H1 (cell line): ENCODE measurements at regions not wholly inside any gene's neighbourhood (a gene's known extent, or its start where the extent isn't known, plus 50 kb on each side); places are given as distances from the start of the nearest gene placed in this dataset.

Source experiments
- CTCF ChIA-PET: fragments of 300-600 bp; sonication (Branson Sonifier 250); formaldehyde crosslinking; loops from one replicate; lab custom pipeline; 2021; ENCODE audit not compliant: partially characterized antibody; lab: Charles Lee
- POLR2A ChIA-PET: fragments of 300-600 bp; sonication (Branson Sonifier 250); formaldehyde crosslinking; loops from one replicate; lab custom pipeline; 2021; ENCODE audit warnings: inconsistent platforms; ENCODE audit not compliant: partially characterized antibody; lab: Charles Lee
- DNase-seq, 2 experiments: peaks; one replicate each; pipeline versions ENCODE4 v3.0.0 to v3.0.0-alpha.2; 2010 to 2022; ENCODE audit warnings: low spot score in 2 of 2, low read depth in 1 of 2, mixed read lengths in 1 of 2
- FAIRE-seq: peaks from 2 replicates; lab custom pipeline; 2011; peaks lifted over from hg19 to GRCh38; lab: Jason Lieb, UNC
- H2AFZ ChIP-seq: 2 replicates; pipeline ENCODE4 v1.8.1; 2012; ENCODE audit warnings: low read length, inconsistent platforms
- H2AK5ac ChIP-seq: 2 replicates; pipeline ENCODE4 v1.6.1; 2013; ENCODE audit warnings: low read depth, low read length
- H2BK120ac ChIP-seq: replicated peaks from 2 replicates; pipeline ENCODE3; 2013; ENCODE audit warnings: low read depth, low read length, inconsistent platforms
- H2BK12ac ChIP-seq: 2 replicates; pipeline ENCODE4 v1.6.1; 2013; ENCODE audit warnings: low read depth, low read length
- H2BK15ac ChIP-seq: 2 replicates; pipeline ENCODE4 v1.6.1; 2013; ENCODE audit warnings: low read length
- H2BK20ac ChIP-seq: 2 replicates; pipeline ENCODE4 v1.6.1; 2013; ENCODE audit warnings: low read length
- H2BK5ac ChIP-seq: 2 replicates; pipeline ENCODE4 v1.6.1; 2013; ENCODE audit warnings: low read depth, low read length
- H3K14ac ChIP-seq: 2 replicates; pipeline ENCODE4 v1.6.1; 2013; ENCODE audit warnings: inconsistent platforms; ENCODE audit not compliant: insufficient read length
- H3K18ac ChIP-seq: 2 replicates; pipeline ENCODE4 v1.6.1; 2013; ENCODE audit warnings: low read length; ENCODE audit errors: extremely low read depth
- H3K23ac ChIP-seq: 2 replicates; pipeline ENCODE4 v1.6.1; 2013; ENCODE audit warnings: inconsistent platforms; ENCODE audit not compliant: insufficient read length
- H3K23me2 ChIP-seq: 2 replicates; pipeline ENCODE4 v1.6.1; 2013; ENCODE audit warnings: low read depth, low read length
- H3K27ac ChIP-seq: 2 replicates; pipeline ENCODE4 v1.6.1; 2011; ENCODE audit warnings: low read depth, low read length, inconsistent platforms
- H3K27me3 ChIP-seq, 4 experiments: replicated peaks in 1 of 4; 1 replicate in 1 of 4; 2 replicates in 3 of 4; pipeline versions ENCODE4 v1.6.1 to v1.8.1; 2011 to 2013; ENCODE audit warnings: low read length in 3 of 4, mild to moderate bottlenecking in 3 of 4, inconsistent platforms in 2 of 4, mixed read lengths in 2 of 4, moderate library complexity in 1 of 4; ENCODE audit not compliant: control insufficient read depth in 3 of 4, insufficient read depth in 3 of 4; ENCODE audit errors: extremely low read depth in 1 of 4
- H3K36me3 ChIP-seq, 4 experiments: 2 replicates each; pipeline versions ENCODE4 v1.6.1 to v1.8.1; 2011 to 2013; ENCODE audit warnings: mild to moderate bottlenecking in 4 of 4, low read length in 3 of 4, moderate library complexity in 2 of 4, control low read depth in 1 of 4, inconsistent platforms in 1 of 4; ENCODE audit not compliant: insufficient read depth in 4 of 4, control insufficient read depth in 2 of 4
- H3K4ac ChIP-seq: replicated peaks from 2 replicates; pipeline ENCODE3; 2013; ENCODE audit warnings: low read length, low read depth, mixed read lengths, inconsistent platforms; ENCODE audit not compliant: insufficient read length
- H3K4me1 ChIP-seq, 4 experiments: replicated peaks in 1 of 4; 1 replicate in 1 of 4; 2 replicates in 3 of 4; pipeline versions ENCODE4 v1.6.1 to v1.8.1; 2011 to 2013; ENCODE audit warnings: low read length in 3 of 4, inconsistent platforms in 2 of 4, mixed read lengths in 1 of 4; ENCODE audit not compliant: insufficient read depth in 4 of 4, control insufficient read depth in 3 of 4
- H3K4me2 ChIP-seq, 2 experiments: 2 replicates each; pipeline versions ENCODE4 v1.6.1 to v1.8.1; 2011 to 2013; ENCODE audit warnings: low read depth in 2 of 2, low read length in 2 of 2, control low read depth in 1 of 2, inconsistent platforms in 1 of 2, mild to moderate bottlenecking in 1 of 2; ENCODE audit not compliant: insufficient read depth in 1 of 2
- H3K4me3 ChIP-seq, 4 experiments: fragments of 200-600, 300-600 bp in 1 of 4; sonication (generic), shearing (Covaris generic), sonication (Bioruptor Twin) in 1 of 4; 2 replicates each; pipeline versions ENCODE4 v1.5.1 to v1.8.1; 2011 to 2016; ENCODE audit warnings: low read length in 4 of 4, low read depth in 3 of 4, control low read depth in 2 of 4, inconsistent platforms in 2 of 4, mild to moderate bottlenecking in 2 of 4, mixed read lengths in 1 of 4, moderate library complexity in 1 of 4; ENCODE audit not compliant: insufficient read depth in 2 of 4; ENCODE audit errors: extremely low read depth in 1 of 4
- H3K56ac ChIP-seq: replicated peaks from 2 replicates; pipeline ENCODE3; 2013; ENCODE audit warnings: low read depth, mild to moderate bottlenecking, mixed read lengths, low read length, inconsistent platforms; ENCODE audit not compliant: insufficient read length
- H3K79me1 ChIP-seq: 2 replicates; pipeline ENCODE4 v1.6.1; 2013; ENCODE audit warnings: low read depth, low read length, control low read depth
- H3K79me2 ChIP-seq, 2 experiments: 2 replicates each; pipeline versions ENCODE4 v1.6.1 to v1.8.1; 2012 to 2013; ENCODE audit warnings: low read length in 2 of 2, mild to moderate bottlenecking in 2 of 2, inconsistent platforms in 1 of 2; ENCODE audit not compliant: insufficient read depth in 2 of 2, control insufficient read depth in 1 of 2
- H3K9ac ChIP-seq, 4 experiments: replicated peaks in 1 of 4; 1 replicate in 1 of 4; 2 replicates in 3 of 4; pipeline versions ENCODE4 v1.6.1 to v1.8.1; 2011 to 2013; ENCODE audit warnings: low read depth in 3 of 4, low read length in 3 of 4, control low read depth in 2 of 4, mild to moderate bottlenecking in 2 of 4, moderate library complexity in 2 of 4, inconsistent platforms in 1 of 4; ENCODE audit errors: extremely low read depth in 1 of 4
- H3K9me3 ChIP-seq, 2 experiments: 2 replicates each; pipeline versions ENCODE4 v1.6.1 to v1.8.1; 2012 to 2013; ENCODE audit warnings: mild to moderate bottlenecking in 2 of 2, moderate library complexity in 2 of 2, control low read depth in 1 of 2, inconsistent platforms in 1 of 2, low read depth in 1 of 2, low read length in 1 of 2, mixed read lengths in 1 of 2; ENCODE audit not compliant: insufficient read depth in 2 of 2
- H4K20me1 ChIP-seq, 2 experiments: replicated peaks in 1 of 2; 2 replicates each; pipeline versions ENCODE3 to v1.8.1; 2011 to 2013; ENCODE audit warnings: inconsistent platforms in 2 of 2, low read length in 2 of 2, mild to moderate bottlenecking in 1 of 2; ENCODE audit not compliant: insufficient read depth in 2 of 2, control insufficient read depth in 1 of 2
- H4K5ac ChIP-seq: 2 replicates; pipeline ENCODE4 v1.6.1; 2013; ENCODE audit warnings: low read length, low read depth, mixed read lengths, inconsistent platforms; ENCODE audit not compliant: insufficient read length
- H4K8ac ChIP-seq: 2 replicates; pipeline ENCODE4 v1.8.0; 2013; ENCODE audit warnings: mild to moderate bottlenecking, moderate library complexity, low read length, inconsistent platforms; ENCODE audit not compliant: insufficient read depth; ENCODE audit errors: extremely low read depth
- H4K91ac ChIP-seq: replicated peaks from 2 replicates; pipeline ENCODE3; 2013; ENCODE audit warnings: low read length, mixed read lengths, inconsistent platforms; ENCODE audit not compliant: insufficient read length
- CREB1 ChIP-seq: IDR thresholded peaks from 2 replicates; pipeline ENCODE4 v1.6.1; 2012; ENCODE audit warnings: inconsistent platforms
- YY1 ChIP-seq: IDR thresholded peaks from 2 replicates; pipeline ENCODE4 v1.6.1; 2011; ENCODE audit warnings: low read depth, mild to moderate bottlenecking, low read length

DNA sequence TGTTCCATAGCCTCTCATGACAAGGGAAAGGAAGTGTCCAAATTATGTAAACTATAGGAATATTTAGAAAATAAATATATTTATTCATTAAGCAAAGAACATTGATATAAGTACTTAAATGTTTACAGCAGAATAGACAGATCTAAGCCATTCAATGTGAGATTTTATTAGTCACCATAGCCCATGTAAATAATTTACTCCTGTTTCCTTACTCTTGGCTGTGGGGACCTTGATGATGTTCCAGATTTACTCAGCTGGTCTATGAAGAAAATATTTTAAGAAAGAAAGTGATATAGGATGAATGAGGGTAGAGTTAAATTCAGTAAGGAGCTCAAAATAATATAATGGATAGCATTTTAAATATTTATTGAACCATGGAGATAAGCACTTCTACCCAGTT is 442.6 kb upstream of the KLF6 start:
- Histone ChIP-seq H3K23ac (no peak overlapping the region), H3K9ac (no peak overlapping the region), H3K56ac (no peak overlapping the region), H2BK5ac (no peak overlapping the region), H2BK120ac (no peak overlapping the region), H4K8ac (no peak overlapping the region), H3K27ac (no peak overlapping the region), H3K27me3 (no peaks in the 10 kb centered on the region), H3K4me2 (no peak overlapping the region), H2AFZ (no peak overlapping the region), H4K91ac (no peak overlapping the region), H3K14ac (no peak overlapping the region), H2BK20ac (no peak overlapping the region), H2BK15ac (no peak overlapping the region), H3K4ac (no peak overlapping the region), H3K9me3 (no peaks in the 10 kb centered on the region; a peak in 1 of 4 replicates), H4K5ac (no peak overlapping the region), H3K23me2 (no peaks in the 10 kb centered on the region; the same call in 1 of the 2 replicates), H3K79me1 (no peaks in the 10 kb centered on the region), H3K18ac (no peak overlapping the region), H2AK5ac (no peak overlapping the region), H3K4me1 (no peaks in the 10 kb centered on the region), H3K4me3 (no peak overlapping the region), H3K36me3 (no peaks in the 10 kb centered on the region), H2BK12ac (no peak overlapping the region), H4K20me1 (no peaks in the 10 kb centered on the region), H3K79me2 (no peaks in the 10 kb centered on the region)
- ChIA-PET CTCF (no interaction called here), POLR2A (no interaction called here)
- no peak for FAIRE-seq
- DNase-seq: no peak
- TF ChIP-seq YY1: no peak
- no peak for TF ChIP-seq CREB1
